GM18508 (cell line): ENCODE measurements at regions not wholly inside any gene's neighbourhood (a gene's known extent, or its start where the extent isn't known, plus 50 kb on each side); places are given as distances from the start of the nearest gene placed in this dataset.
"Not testable (repeated sequence)": the region's sequence is repeated elsewhere in the genome, so short reads cannot be mapped to it uniquely, and the experiment has no call there.

Source experiments
- ATAC-seq: cut with Tn5 transposase; IDR thresholded peaks from one replicate; pipeline ENCODE4 v1.9.1; 2021; ENCODE audit warnings: moderate number of reproducible peaks; ENCODE audit not compliant: insufficient read depth, unreplicated experiment

GRCh38 chr5:152606776-152607364 lies 201.8 kb upstream of the NMUR2 start:
- no peak for ATAC-seq

GRCh38 chr5:152607401-152608160 lies 202.5 kb upstream of the NMUR2 start:
- no peak for ATAC-seq

GRCh38 chr5:152608458-152608857 lies 203.4 kb upstream of the NMUR2 start:
- no peak for ATAC-seq

- ATAC-seq: no peak
These were observed 214.7 kb upstream of the NMUR2 start for GRCh38 chr5:152619756-152620155.

- no peak for ATAC-seq
These were observed 217.5 kb upstream of the NMUR2 start for GRCh38 chr5:152622628-152623027.

- no peak for ATAC-seq
These were observed 218.9 kb upstream of the NMUR2 start for GRCh38 chr5:152623951-152624350.

- no peak for ATAC-seq
These were observed 220.6 kb upstream of the NMUR2 start for GRCh38 chr5:152625696-152626095.

- ATAC-seq: no peak
These were observed 226.1 kb upstream of the NMUR2 start for GRCh38 chr5:152631221-152631620.

- no peak for ATAC-seq
These were observed 227.3 kb upstream of the NMUR2 start for GRCh38 chr5:152632360-152632759.

- no peak for ATAC-seq
These were observed 229.5 kb upstream of the NMUR2 start for GRCh38 chr5:152634586-152634985.

- ATAC-seq: no peak
These were observed 234.0 kb upstream of the NMUR2 start for GRCh38 chr5:152638996-152639552.

GRCh38 chr5:152641970-152642805 lies 237.1 kb upstream of the NMUR2 start:
- no peak for ATAC-seq

- no peak for ATAC-seq
These were observed 237.8 kb upstream of the NMUR2 start for GRCh38 chr5:152642880-152643279.

GRCh38 chr5:152644029-152644728 lies 239.1 kb upstream of the NMUR2 start:
- ATAC-seq: no peak

GRCh38 chr5:152649609-152650008 lies 244.5 kb upstream of the NMUR2 start:
- no peak for ATAC-seq

GRCh38 chr5:152650413-152650812 lies 245.3 kb upstream of the NMUR2 start:
- no peak for ATAC-seq

GRCh38 chr5:152659470-152659869 lies 254.4 kb upstream of the NMUR2 start:
- ATAC-seq: not testable (repeated sequence)

GRCh38 chr5:152673601-152674000 lies 268.5 kb upstream of the NMUR2 start:
- no peak for ATAC-seq

GRCh38 chr5:152674403-152674802 lies 269.3 kb upstream of the NMUR2 start:
- no peak for ATAC-seq

GRCh38 chr5:152676196-152676595 lies 271.1 kb upstream of the NMUR2 start:
- ATAC-seq: no peak
